ENCODE measurements at regions not wholly inside any gene's neighbourhood (a gene's known extent, or its start where the extent isn't known, plus 50 kb on each side); places are given as distances from the start of the nearest gene placed in this dataset.

DNA sequence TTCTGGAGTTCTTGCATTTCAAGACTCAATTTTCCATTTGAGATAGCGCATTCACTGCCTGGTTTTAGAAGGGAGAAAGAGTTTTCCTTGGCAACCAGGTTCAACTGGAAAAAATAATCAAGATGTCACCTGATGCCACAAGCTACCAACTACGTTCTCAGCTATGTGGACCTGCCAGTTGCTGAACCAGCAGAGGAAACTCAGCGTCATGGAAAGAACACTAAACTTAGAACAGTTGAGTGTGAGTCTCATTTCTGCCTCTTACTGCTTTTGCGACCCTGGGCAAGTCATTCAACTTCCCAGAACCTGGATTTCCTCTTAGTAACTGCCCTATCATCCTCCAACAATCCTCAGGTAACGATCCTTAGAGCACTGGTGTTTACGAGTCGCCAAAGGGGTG is 373.0 kb upstream of the ESRRG start:
- no peak for DNase-seq (ENCODE audit: extremely low spot score)
- ChIA-PET POLR2A (no interaction called here), CTCF (no interaction called here)
- TF ChIP-seq, protein P1, sequence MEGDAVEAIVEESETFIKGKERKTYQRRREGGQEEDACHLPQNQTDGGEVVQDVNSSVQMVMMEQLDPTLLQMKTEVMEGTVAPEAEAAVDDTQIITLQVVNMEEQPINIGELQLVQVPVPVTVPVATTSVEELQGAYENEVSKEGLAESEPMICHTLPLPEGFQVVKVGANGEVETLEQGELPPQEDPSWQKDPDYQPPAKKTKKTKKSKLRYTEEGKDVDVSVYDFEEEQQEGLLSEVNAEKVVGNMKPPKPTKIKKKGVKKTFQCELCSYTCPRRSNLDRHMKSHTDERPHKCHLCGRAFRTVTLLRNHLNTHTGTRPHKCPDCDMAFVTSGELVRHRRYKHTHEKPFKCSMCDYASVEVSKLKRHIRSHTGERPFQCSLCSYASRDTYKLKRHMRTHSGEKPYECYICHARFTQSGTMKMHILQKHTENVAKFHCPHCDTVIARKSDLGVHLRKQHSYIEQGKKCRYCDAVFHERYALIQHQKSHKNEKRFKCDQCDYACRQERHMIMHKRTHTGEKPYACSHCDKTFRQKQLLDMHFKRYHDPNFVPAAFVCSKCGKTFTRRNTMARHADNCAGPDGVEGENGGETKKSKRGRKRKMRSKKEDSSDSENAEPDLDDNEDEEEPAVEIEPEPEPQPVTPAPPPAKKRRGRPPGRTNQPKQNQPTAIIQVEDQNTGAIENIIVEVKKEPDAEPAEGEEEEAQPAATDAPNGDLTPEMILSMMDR (IDR thresholded peaks at IDR 0.05; ENCODE audit: control extremely low read depth, extremely low read depth, low read depth, missing control alignments) = no peak

DNA sequence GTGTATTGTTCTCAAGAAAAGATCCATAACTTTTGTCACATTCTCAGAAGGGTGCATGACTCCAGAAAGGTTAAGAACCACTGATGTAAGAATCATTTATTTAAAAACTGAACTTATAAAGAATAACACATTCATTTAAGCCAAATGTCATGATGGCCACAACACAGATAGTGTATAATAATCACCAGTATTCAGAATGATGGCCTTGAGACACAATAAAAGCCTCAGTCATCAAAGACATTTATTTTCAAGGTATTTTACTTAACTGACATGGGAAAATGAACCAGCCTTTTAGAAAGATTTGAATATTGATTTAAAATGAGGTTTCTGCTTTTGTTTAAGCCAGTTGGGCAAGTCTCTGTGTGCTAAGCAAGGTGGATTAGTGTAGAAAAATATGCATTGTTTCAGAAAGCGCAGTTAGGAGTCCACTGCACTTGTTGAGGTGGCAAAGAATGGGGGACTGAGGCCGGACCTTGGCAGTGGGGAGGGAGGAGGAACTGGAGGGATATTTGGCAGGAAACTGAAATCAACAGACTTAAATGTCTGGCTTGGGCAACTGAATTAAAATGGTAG is 371.9 kb upstream of the ESRRG start:
- ChIA-PET CTCF (interaction anchor here (1.1 kb wide), 1 partner anchor 10 kb away, joined by 3 read pairs; no protein-coding TSS in a partner anchor), POLR2A (no interaction called here)
- TF ChIP-seq, protein P1 (IDR thresholded peaks at IDR 0.05; ENCODE audit: control extremely low read depth, extremely low read depth, low read depth, missing control alignments) = no peak
- no peak for DNase-seq (ENCODE audit: extremely low spot score)

DNA sequence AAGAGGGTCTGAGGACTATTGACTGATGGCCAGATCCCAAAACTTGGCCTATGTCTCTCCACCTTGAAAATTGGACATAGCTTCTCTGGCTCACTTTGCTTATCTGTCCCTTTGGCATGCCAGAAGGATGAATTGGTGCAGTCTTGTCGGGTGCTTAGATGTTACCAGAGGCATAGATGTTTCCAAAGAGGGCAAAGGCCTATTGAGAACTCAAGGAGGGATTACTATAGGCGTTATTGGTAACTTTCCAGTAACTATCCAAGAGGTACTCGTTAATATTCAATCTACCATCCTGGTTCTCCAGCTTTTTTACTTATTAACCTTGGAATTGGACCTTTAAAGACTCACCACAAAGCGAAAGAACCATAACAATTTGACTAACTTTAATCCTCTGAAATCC is 368.3 kb upstream of the ESRRG start:
- TF ChIP-seq, protein P1 (IDR thresholded peaks at IDR 0.05; ENCODE audit: control extremely low read depth, extremely low read depth, low read depth, missing control alignments) = no peak
- CTCF ChIA-PET = no interaction called here
- POLR2A ChIA-PET = no interaction called here
- DNase-seq (ENCODE audit: extremely low spot score) = no peak

DNA sequence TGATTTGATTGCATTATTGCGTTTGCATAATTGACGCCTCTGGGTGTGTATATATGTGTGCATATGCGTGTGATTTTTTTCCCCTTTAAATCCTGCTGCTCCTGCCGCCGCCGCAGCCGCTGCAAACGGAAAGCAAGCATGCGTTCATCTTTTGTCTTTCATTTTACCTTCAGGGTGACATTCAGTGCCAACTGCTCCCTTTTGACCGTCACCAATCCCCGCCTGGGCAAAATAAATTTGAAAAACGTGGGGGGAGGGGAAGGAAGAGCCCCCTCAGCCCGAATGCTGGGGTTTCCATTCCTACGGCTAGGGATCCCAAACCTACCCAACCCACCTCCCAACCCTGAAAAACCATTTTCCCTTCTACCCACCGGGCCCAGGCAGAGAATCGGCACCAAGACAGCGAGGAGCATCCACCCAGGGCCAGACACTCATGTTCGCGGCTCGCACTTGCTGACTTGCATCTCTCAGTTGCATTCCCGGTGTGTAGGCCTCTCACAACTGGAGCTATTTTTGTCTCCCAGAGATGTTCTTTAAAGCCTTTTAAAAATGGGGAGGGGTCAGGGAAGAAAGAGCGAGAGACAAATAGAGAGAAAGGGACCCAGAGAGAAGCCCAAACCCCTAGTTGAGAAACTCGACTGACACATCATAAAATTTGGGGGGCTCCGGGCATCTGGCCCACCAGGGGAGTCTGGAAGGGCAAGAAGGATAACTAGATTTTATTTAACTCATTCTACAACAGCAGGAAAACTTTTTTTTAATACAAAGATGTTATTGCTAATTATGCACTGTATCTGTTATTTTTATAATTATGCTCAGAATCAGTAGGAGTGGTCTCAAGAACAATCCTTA is 367.1 kb upstream of the ESRRG start:
- ChIA-PET CTCF (no interaction called here), POLR2A (no interaction called here)
- no peak for DNase-seq (ENCODE audit: extremely low spot score)
- TF ChIP-seq, protein P1 (IDR thresholded peaks at IDR 0.05; ENCODE audit: control extremely low read depth, extremely low read depth, low read depth, missing control alignments) = no peak

DNA sequence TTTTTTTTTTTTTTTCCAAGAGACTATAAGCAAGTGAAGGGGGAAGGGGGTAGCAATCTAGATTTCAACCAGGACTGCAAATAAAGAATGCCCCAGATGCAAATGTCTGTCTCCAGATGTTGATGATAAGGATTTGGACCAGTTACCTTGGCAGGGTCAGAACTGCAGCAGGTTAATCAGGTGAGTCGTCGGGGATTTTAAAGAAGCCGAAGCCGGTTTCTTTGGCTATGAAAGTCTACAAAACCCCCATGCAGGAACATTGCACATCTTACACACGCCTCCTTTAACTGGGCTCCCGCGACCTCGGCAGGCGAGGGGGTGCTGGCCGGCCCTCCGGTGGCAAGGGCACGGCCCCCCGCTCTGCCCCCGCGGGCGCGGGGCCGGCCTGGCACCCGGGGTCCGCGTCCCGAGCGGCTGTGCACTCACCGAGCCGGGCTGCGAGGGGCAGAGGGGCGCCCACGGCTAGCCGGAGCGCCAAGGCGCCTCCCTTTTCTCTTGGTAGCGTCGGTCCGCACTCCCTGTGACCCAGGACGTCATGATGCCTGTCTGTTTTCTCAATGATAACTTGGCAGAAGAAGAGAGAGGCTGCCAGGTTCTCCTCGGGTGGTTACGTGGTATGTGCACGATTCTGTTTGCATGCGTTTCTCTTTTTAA is 366.3 kb upstream of the ESRRG start:
- no peak for DNase-seq (ENCODE audit: extremely low spot score)
- POLR2A ChIA-PET = no interaction called here

More for the DNA sequence above, 366.3 kb upstream of the ESRRG start:
- CTCF ChIA-PET = no interaction called here
- TF ChIP-seq, protein P1 (IDR thresholded peaks at IDR 0.05; ENCODE audit: control extremely low read depth, extremely low read depth, low read depth, missing control alignments) = no peak

Measured in GM10248 (cell line).